ENCODE measurements at regions not wholly inside any gene's neighbourhood (a gene's known extent, or its start where the extent isn't known, plus 50 kb on each side); places are given as distances from the start of the nearest gene placed in this dataset.

DNA sequence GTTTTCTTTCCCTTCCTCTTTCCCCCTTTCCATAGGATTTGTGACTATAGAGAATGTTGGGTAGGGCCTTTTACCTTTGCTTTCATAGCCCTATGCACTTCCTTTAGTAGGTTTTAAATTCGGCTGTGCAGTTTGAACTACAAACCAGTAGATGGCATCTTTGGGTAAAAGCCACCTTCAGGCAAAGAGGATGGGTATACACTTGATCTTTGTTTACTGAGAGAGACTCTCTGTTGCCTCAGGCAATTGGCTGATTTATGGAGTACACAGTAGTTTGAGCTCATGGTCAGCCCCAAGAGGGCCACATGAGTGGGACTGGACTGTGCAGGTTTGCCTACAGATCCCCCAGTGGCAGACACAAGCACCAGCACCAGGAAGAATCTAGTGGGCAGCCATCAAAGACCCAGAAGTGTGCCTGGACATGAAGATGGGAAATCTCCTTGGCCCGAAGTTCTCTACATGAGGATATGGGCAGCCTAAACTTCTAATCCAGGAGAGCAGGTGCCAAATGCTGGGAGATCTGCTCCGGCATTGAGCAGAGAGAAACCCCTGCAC lies 1304.3 kb upstream of the DDX18 start:
- TF ChIP-seq CTCF (IDR thresholded peaks at IDR 0.05) (peak in 2 of 3 experiments; percentile 6 to 34), POLR2A (IDR thresholded peaks at IDR 0.05) (no peak)
